C4-2B (cell line): ENCODE measurements at regions not wholly inside any gene's neighbourhood (a gene's known extent, or its start where the extent isn't known, plus 50 kb on each side); places are given as distances from the start of the nearest gene placed in this dataset.

Experiments used
- CTCF ChIP-seq: fragments of 450-650 bp; conservative IDR thresholded peaks from 2 replicates; pipeline ENCODE4 v1.5.1; 2017; ENCODE audit warnings: mild to moderate bottlenecking
- ZFX ChIP-seq: fragments of 450-650 bp; IDR thresholded peaks from 2 replicates; pipeline ENCODE4 v1.6.1; 2017

- TF ChIP-seq CTCF: no peak
- TF ChIP-seq ZFX: no peak
Observed at GRCh38 chr3:152559246-152559645, 275.7 kb upstream of the P2RY1 start.
